HG03558 (cell line): ENCODE measurements at regions not wholly inside any gene's neighbourhood (a gene's known extent, or its start where the extent isn't known, plus 50 kb on each side); places are given as distances from the start of the nearest gene placed in this dataset.

ENCODE experiments used
- ATAC-seq: cut with Tn5 transposase; IDR thresholded peaks from one replicate; pipeline ENCODE4 v1.9.1; 2021; ENCODE audit warnings: moderate number of reproducible peaks; ENCODE audit not compliant: unreplicated experiment; ENCODE audit errors: extremely low read depth

GRCh38 chr12:24078318-24078765 is 128.9 kb upstream of the SOX5 start:
- no peak for ATAC-seq

- ATAC-seq = no peak
Measured at GRCh38 chr12:24077161-24077560, 127.7 kb upstream of the SOX5 start.

- ATAC-seq = no peak
Measured at GRCh38 chr12:24075650-24076049, 126.2 kb upstream of the SOX5 start.

- no peak for ATAC-seq
Measured at GRCh38 chr12:24073170-24073810, 123.8 kb upstream of the SOX5 start.

GRCh38 chr12:24072302-24072701 is 122.8 kb upstream of the SOX5 start:
- no peak for ATAC-seq

GRCh38 chr12:24071842-24072241 is 122.4 kb upstream of the SOX5 start:
- no peak for ATAC-seq

GRCh38 chr12:24069532-24070395 is 120.3 kb upstream of the SOX5 start:
- no peak for ATAC-seq

GRCh38 chr12:24066865-24067264 is 117.4 kb upstream of the SOX5 start:
- no peak for ATAC-seq

- ATAC-seq = no peak
Measured at GRCh38 chr12:24066097-24066496, 116.6 kb upstream of the SOX5 start.

- no peak for ATAC-seq
Measured at GRCh38 chr12:24062642-24063245, 113.3 kb upstream of the SOX5 start.

GRCh38 chr12:24060089-24060488 is 110.6 kb upstream of the SOX5 start:
- no peak for ATAC-seq

GRCh38 chr12:24057920-24058476 is 108.5 kb upstream of the SOX5 start:
- no peak for ATAC-seq

- ATAC-seq = no peak
Measured at GRCh38 chr12:24055747-24056146, 106.3 kb upstream of the SOX5 start.

GRCh38 chr12:24054416-24054815 is 104.9 kb upstream of the SOX5 start:
- ATAC-seq = no peak

GRCh38 chr12:24049728-24050127 is 100.3 kb upstream of the SOX5 start:
- no peak for ATAC-seq

GRCh38 chr12:24049101-24049500 is 99.6 kb upstream of the SOX5 start:
- no peak for ATAC-seq

GRCh38 chr12:24048446-24048845 is 99.0 kb upstream of the SOX5 start:
- ATAC-seq = no peak

GRCh38 chr12:24047326-24047725 is 97.9 kb upstream of the SOX5 start:
- no peak for ATAC-seq

GRCh38 chr12:24045816-24046257 is 96.4 kb upstream of the SOX5 start:
- ATAC-seq = no peak

- ATAC-seq = no peak
Measured at GRCh38 chr12:24044941-24045703, 95.7 kb upstream of the SOX5 start.
